AG10803 (cell line): ENCODE measurements at regions not wholly inside any gene's neighbourhood (a gene's known extent, or its start where the extent isn't known, plus 50 kb on each side); places are given as distances from the start of the nearest gene placed in this dataset.

ENCODE experiments used
- DNase-seq: peaks from one replicate; pipeline ENCODE4 v3.0.0; 2010; ENCODE audit warnings: low read depth
- H3K4me3 ChIP-seq: 2 replicates; pipeline ENCODE4 v1.5.1; 2011; ENCODE audit warnings: mild to moderate bottlenecking, low read length, control low read depth
- CTCF ChIP-seq: conservative IDR thresholded peaks from 2 replicates; pipeline ENCODE4 v1.5.1; 2011; ENCODE audit warnings: mild to moderate bottlenecking, low read length, control low read depth, inconsistent platforms

GRCh38 chr17:69643686-69644085 lies 229.2 kb downstream of the MAP2K6 start:
- TF ChIP-seq CTCF, result no peak
- H3K4me3 ChIP-seq, result no peak overlapping the region
- peak; percentile 20 for DNase-seq

GRCh38 chr17:69646729-69647128 lies 232.2 kb downstream of the MAP2K6 start:
- H3K4me3 ChIP-seq, result no peak overlapping the region
- DNase-seq, result no peak
- TF ChIP-seq CTCF, result no peak

- no peak for DNase-seq
- TF ChIP-seq CTCF, result no peak
- no peak overlapping the region for H3K4me3 ChIP-seq
Observed at GRCh38 chr17:69650881-69651280, 236.4 kb downstream of the MAP2K6 start.

- DNase-seq, result peak; percentile 20
- no peak overlapping the region for H3K4me3 ChIP-seq
- TF ChIP-seq CTCF, result no peak
Observed at GRCh38 chr17:69651921-69652320, 237.4 kb downstream of the MAP2K6 start.

GRCh38 chr17:69654981-69655855 lies 240.7 kb downstream of the MAP2K6 start:
- TF ChIP-seq CTCF, result no peak
- peak; percentile 90 for DNase-seq
- no peak overlapping the region for H3K4me3 ChIP-seq

- TF ChIP-seq CTCF, result no peak
Observed at GRCh38 chr17:69655902-69656301, 241.4 kb downstream of the MAP2K6 start.

More at GRCh38 chr17:69655902-69656301, 241.4 kb downstream of the MAP2K6 start:
- no peak overlapping the region for H3K4me3 ChIP-seq
- DNase-seq, result no peak
